Fibroblast of mammary gland (primary cell): ENCODE measurements at regions not wholly inside any gene's neighbourhood (a gene's known extent, or its start where the extent isn't known, plus 50 kb on each side); places are given as distances from the start of the nearest gene placed in this dataset.
"Not testable (repeated sequence)": the region's sequence is repeated elsewhere in the genome, so short reads cannot be mapped to it uniquely, and the experiment has no call there.

Experiments used
- DNase-seq: peaks from one replicate; pipeline ENCODE4 v3.0.0-alpha.2; 2010; ENCODE audit warnings: low read depth
- H3K4me3 ChIP-seq: 2 replicates; pipeline ENCODE4 v1.5.1; 2011; ENCODE audit warnings: low read depth, mild to moderate bottlenecking, low read length, moderate library complexity; ENCODE audit not compliant: control insufficient read depth
- CTCF ChIP-seq: conservative IDR thresholded peaks from 2 replicates; pipeline ENCODE4 v1.5.1; 2011; ENCODE audit warnings: low read depth, low read length, inconsistent platforms; ENCODE audit not compliant: control insufficient read depth, insufficient read depth

GRCh38 chr5:52077941-52078815, 694.9 kb downstream of the ISL1 start:
- TF ChIP-seq CTCF = no peak

GRCh38 chr5:52102311-52102710, 685.4 kb upstream of the ITGA1 start:
- H3K4me3 ChIP-seq, DNase-seq: not testable (repeated sequence)

More at GRCh38 chr5:52077941-52078815, 694.9 kb downstream of the ISL1 start:
- no peak for DNase-seq
- no peak overlapping the region for H3K4me3 ChIP-seq

GRCh38 chr5:52107210-52107905, 680.4 kb upstream of the ITGA1 start:
- TF ChIP-seq CTCF = no peak
- no peak for DNase-seq
- H3K4me3 ChIP-seq = no peak overlapping the region

- no peak overlapping the region for H3K4me3 ChIP-seq
- no peak for DNase-seq
- no peak for TF ChIP-seq CTCF
Measured at GRCh38 chr5:52119768-52120167, 667.9 kb upstream of the ITGA1 start.

GRCh38 chr5:52132053-52132452, 655.7 kb upstream of the ITGA1 start:
- no peak for TF ChIP-seq CTCF
- no peak for DNase-seq
- no peak overlapping the region for H3K4me3 ChIP-seq

- H3K4me3 ChIP-seq = no peak overlapping the region
- DNase-seq = no peak
- no peak for TF ChIP-seq CTCF
Measured at GRCh38 chr5:52134013-52134650, 653.6 kb upstream of the ITGA1 start.
